Calu3 (cell line): ENCODE measurements at regions not wholly inside any gene's neighbourhood (a gene's known extent, or its start where the extent isn't known, plus 50 kb on each side); places are given as distances from the start of the nearest gene placed in this dataset.

ENCODE experiments used
- BruUV-seq: library from RNA; stranded (reverse); fragments of 400-500 nt; replicated peaks from 2 replicates; lab custom pipeline; 2021; lab: Mats Ljungman, UMichigan
- CTCF ChIA-PET: fragments of 300-600 bp; sonication (Branson Sonifier 250); formaldehyde crosslinking; loops from one replicate; lab custom pipeline; 2022; ENCODE audit warnings: antibody characterized with exemption; lab: Charles Lee
- DNase-seq: peaks from one replicate; pipeline ENCODE4 v3.0.0; 2022
- H3K27ac Mint-ChIP-seq: one replicate; pipeline ENCODE4 v1.8.0; 2022; ENCODE audit warnings: mixed read lengths; ENCODE audit not compliant: unreplicated experiment
- H3K27me3 Mint-ChIP-seq: one replicate; pipeline ENCODE4 v1.8.0; 2022; ENCODE audit warnings: mixed read lengths; ENCODE audit not compliant: unreplicated experiment
- H3K36me3 Mint-ChIP-seq: one replicate; pipeline ENCODE4 v1.8.0; 2022; ENCODE audit warnings: mild to moderate bottlenecking, moderate library complexity, mixed read lengths; ENCODE audit not compliant: insufficient read depth, unreplicated experiment
- H3K4me1 Mint-ChIP-seq: one replicate; pipeline ENCODE4 v1.8.0; 2022; ENCODE audit warnings: mild to moderate bottlenecking, low read depth, mixed read lengths; ENCODE audit not compliant: unreplicated experiment
- H3K4me3 Mint-ChIP-seq: one replicate; pipeline ENCODE4 v1.8.0; 2022; ENCODE audit warnings: mild to moderate bottlenecking, low read depth, moderate library complexity, mixed read lengths; ENCODE audit not compliant: unreplicated experiment
- H3K9me3 Mint-ChIP-seq: one replicate; pipeline ENCODE4 v1.8.0; 2022; ENCODE audit warnings: low read depth, mixed read lengths; ENCODE audit not compliant: unreplicated experiment
- intact Hi-C: fragments of 100-400 bp; cut with micrococcal nuclease; formaldehyde crosslinking; loops from one replicate; pipeline ENCODE4 v1.10.0; 2022; ENCODE audit not compliant: unreplicated experiment
- TF ChIP-seq, protein P1 (sequence below): fragments of 200-600 bp; IDR thresholded peaks from one replicate; pipeline ENCODE4 v1.8.0; 2022; ENCODE audit warnings: antibody characterized with exemption; ENCODE audit not compliant: unreplicated experiment

DNA sequence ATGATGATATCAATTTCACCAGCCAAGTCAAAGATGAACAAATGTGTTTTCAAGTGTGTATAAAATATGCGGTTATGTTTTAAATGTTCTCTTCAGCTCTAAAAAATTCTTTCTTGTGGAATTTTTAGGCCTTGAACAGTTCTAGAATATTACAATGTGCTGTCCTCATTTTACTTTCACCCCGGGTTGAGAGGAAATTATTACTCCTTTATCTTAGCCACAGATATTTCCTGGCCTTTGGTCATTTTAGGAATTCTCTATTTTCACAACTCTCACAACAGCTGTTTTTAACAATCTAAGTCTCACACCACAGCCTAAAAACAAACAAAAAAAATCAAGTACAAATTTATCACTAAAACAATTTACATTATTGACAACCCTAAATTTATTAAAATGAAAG is 112.2 kb upstream of the HGF start:
- Mint-ChIP-seq H3K36me3 (no peaks in the 10 kb centered on the region), H3K4me3 (no peak overlapping the region), H3K27me3 (no peaks in the 10 kb centered on the region), H3K4me1 (no peaks in the 10 kb centered on the region), H3K27ac (no peak overlapping the region), H3K9me3 (no peaks in the 10 kb centered on the region)
- DNase-seq: no peak
- intact Hi-C loops: no loop called here
- CTCF ChIA-PET: no interaction called here
- no TSS peak for BruUV-seq
- TF ChIP-seq, protein P1, sequence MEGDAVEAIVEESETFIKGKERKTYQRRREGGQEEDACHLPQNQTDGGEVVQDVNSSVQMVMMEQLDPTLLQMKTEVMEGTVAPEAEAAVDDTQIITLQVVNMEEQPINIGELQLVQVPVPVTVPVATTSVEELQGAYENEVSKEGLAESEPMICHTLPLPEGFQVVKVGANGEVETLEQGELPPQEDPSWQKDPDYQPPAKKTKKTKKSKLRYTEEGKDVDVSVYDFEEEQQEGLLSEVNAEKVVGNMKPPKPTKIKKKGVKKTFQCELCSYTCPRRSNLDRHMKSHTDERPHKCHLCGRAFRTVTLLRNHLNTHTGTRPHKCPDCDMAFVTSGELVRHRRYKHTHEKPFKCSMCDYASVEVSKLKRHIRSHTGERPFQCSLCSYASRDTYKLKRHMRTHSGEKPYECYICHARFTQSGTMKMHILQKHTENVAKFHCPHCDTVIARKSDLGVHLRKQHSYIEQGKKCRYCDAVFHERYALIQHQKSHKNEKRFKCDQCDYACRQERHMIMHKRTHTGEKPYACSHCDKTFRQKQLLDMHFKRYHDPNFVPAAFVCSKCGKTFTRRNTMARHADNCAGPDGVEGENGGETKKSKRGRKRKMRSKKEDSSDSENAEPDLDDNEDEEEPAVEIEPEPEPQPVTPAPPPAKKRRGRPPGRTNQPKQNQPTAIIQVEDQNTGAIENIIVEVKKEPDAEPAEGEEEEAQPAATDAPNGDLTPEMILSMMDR: no peak

DNA sequence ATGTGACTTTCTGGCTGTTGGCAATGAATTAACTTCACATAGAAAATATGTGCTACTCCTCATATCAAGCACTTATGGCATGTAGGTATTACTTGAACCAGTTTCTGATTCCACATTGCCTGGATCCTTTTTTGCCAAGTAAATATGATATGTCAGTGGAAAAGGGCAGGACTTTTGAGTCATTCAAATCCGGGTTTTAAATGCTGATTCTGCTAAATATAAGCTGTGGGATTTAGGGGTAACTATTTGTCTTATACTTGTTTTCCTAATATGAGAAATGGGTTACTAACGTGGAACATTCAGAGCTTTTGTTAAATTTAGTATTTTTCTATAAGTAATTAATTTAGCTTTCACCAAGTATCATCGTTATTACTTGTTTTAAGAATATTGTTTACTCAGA is 108.0 kb upstream of the HGF start:
- intact Hi-C loops: no loop called here
- CTCF ChIA-PET: no interaction called here
- Mint-ChIP-seq H3K27ac (no peak overlapping the region), H3K4me3 (no peak overlapping the region), H3K36me3 (no peaks in the 10 kb centered on the region), H3K27me3 (no peaks in the 10 kb centered on the region), H3K4me1 (no peaks in the 10 kb centered on the region), H3K9me3 (no peaks in the 10 kb centered on the region)
- no TSS peak for BruUV-seq
- TF ChIP-seq, protein P1: no peak
- no peak for DNase-seq

DNA sequence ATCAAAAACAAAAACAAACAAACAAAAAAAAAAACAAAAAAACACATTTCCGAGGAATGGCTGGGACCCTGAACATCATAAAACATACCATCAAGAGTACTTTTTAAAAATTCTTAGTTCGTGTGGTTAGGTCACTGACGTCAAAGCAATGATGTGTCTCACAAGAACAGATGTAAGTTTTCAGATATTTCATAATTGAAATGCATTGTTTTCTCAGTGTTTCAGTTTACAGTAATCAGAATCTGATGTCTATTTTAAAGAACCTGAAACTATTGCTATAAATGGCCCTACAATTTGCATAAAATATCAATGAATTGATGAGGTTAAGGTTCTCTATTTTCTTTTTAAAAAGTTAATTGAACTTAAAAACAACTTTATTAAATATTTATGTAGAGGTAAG is 103.7 kb upstream of the HGF start:
- Mint-ChIP-seq H3K27me3 (no peaks in the 10 kb centered on the region), H3K36me3 (no peaks in the 10 kb centered on the region), H3K27ac (no peak overlapping the region), H3K4me3 (no peak overlapping the region), H3K4me1 (no peaks in the 10 kb centered on the region), H3K9me3 (no peaks in the 10 kb centered on the region)
- CTCF ChIA-PET: no interaction called here
- DNase-seq: no peak
- intact Hi-C loops: no loop called here
- BruUV-seq: no TSS peak
- TF ChIP-seq, protein P1: no peak

DNA sequence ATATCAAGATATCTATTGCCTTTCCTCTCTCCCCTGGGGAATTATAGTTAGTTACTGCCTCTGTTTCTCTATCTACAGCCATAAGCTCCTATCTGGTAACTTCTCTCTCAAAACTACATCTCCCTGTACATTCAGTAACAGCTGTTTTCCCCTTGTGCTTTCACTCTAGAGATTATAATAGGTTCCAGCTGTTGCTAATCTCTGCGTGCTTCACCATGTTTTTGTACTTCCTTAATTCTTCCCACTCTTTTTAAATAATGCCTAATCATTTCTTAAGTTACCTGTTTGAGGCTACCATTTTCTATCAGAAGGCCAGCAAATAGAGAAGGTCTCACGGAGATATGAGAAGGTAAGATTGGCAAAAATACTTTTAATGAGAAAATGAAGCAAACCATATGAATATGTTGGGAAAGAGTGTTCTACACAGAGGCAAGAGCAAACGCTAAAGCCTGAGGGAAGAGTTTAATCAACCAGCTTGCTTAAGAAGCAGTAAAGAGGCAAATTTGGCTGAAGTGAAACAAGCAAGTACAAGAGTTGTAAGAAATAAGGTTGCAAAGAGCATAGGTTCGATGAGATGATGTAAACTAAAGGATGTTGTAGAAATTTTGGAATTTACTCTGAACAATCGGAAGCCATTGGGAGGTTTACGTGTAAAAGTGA is 101.9 kb upstream of the HGF start:
- TF ChIP-seq, protein P1: no peak
- Mint-ChIP-seq H3K27ac (no peak overlapping the region), H3K36me3 (no peaks in the 10 kb centered on the region), H3K9me3 (no peaks in the 10 kb centered on the region), H3K27me3 (no peaks in the 10 kb centered on the region), H3K4me3 (no peak overlapping the region), H3K4me1 (no peaks in the 10 kb centered on the region)
- BruUV-seq: no TSS peak
- intact Hi-C loops: no loop called here
- CTCF ChIA-PET: no interaction called here
- no peak for DNase-seq
